Heart left ventricle (tissue), 16 donors: ENCODE measurements at regions not wholly inside any gene's neighbourhood (a gene's known extent, or its start where the extent isn't known, plus 50 kb on each side); places are given as distances from the start of the nearest gene placed in this dataset.

ENCODE experiments used
- ATAC-seq, 4 donors: fragments of 200-7000 bp; cut with Tn5 transposase; one replicate each; pipeline ENCODE4 v1.9.1; 2020 to 2022; ENCODE audit warnings: moderate library complexity in 4 of 4, mild to moderate bottlenecking in 3 of 4, moderate number of reproducible peaks in 1 of 4
- DNase-seq, 5 donors: peaks; one replicate each; pipeline ENCODE4 v3.0.0-alpha.2; 2020
- H3K27ac ChIP-seq, 12 donors: fragments of 200-600 bp; sonication (generic) in 4 of 12; one replicate each; pipeline versions ENCODE4 v1.5.0 to v1.8.0; 2016 to 2022; ENCODE audit warnings: mild to moderate bottlenecking in 2 of 12
- H3K27me3 ChIP-seq, 9 donors: fragments of 200-600 bp; sonication (generic) in 2 of 9; one replicate each; pipeline versions ENCODE4 v1.5.1 to v1.8.0; 2016 to 2022; ENCODE audit warnings: mild to moderate bottlenecking in 3 of 9
- H3K36me3 ChIP-seq, 9 donors: fragments of 200-600 bp; sonication (generic) in 2 of 9; one replicate each; pipeline versions ENCODE4 v1.5.0 to v1.8.0; 2018 to 2022; ENCODE audit warnings: mild to moderate bottlenecking in 2 of 9
- H3K4me1 ChIP-seq, 12 donors: fragments of 200-600 bp; sonication (generic) in 4 of 12; one replicate each; pipeline versions ENCODE4 v1.5.0 to v1.8.0; 2016 to 2022; ENCODE audit warnings: mild to moderate bottlenecking in 3 of 12
- H3K4me3 ChIP-seq, 12 donors: fragments of 200-600 bp; sonication (generic) in 4 of 12; one replicate each; pipeline versions ENCODE4 v1.5.0 to v1.8.0; 2017 to 2022; ENCODE audit warnings: mild to moderate bottlenecking in 9 of 12, moderate library complexity in 4 of 12
- H3K9me3 ChIP-seq, 12 donors: fragments of 200-600 bp; sonication (generic) in 4 of 12; one replicate each; pipeline versions ENCODE4 v1.5.0 to v1.8.0; 2016 to 2022; ENCODE audit warnings: mild to moderate bottlenecking in 1 of 12
- CTCF ChIP-seq, 12 donors: fragments of 200-600 bp; sonication (generic) in 4 of 12; IDR thresholded peaks; one replicate each; pipeline versions ENCODE4 v1.5.0 to v1.8.0; 2018 to 2022; ENCODE audit warnings: antibody characterized with exemption in 12 of 12, mild to moderate bottlenecking in 5 of 12
- POLR2A ChIP-seq, 2 donors: fragments of 450-650 bp; IDR thresholded peaks; one replicate each; pipeline ENCODE4 v1.6.1; 2017; ENCODE audit warnings: antibody characterized with exemption in 2 of 2, mild to moderate bottlenecking in 2 of 2, moderate library complexity in 2 of 2
- WGBS, 4 donors: extraction: QIAGEN DNeasy Blood & Tissue Kit in 2 of 4; methylation state at CpG; one replicate each; pipeline versions ENCODE4 v1.1.5 to v1.1.7; 2013 to 2018; 5-methylcytosine and 5-hydroxymethylcytosine counted together
- intact Hi-C, 10 donors: fragments of 100-400 bp; cut with DNase I; formaldehyde crosslinking; loops; one replicate each; pipeline versions ENCODE4 v1.11.1 to v1.14.2; 2022
- donor health status: ischemic (EF 13 %, LVEDD 7.1; RV severe dilation, severe dysfunction).
- donor health status: healthy with polysubstance abuse.
- donor health status: DM: no; HTN: yes; CAD: no.
- donor health status: DM: no; HTN: no; CAD: no.
- donor health status: ischemic (EF 25% LVEDD 6.9; RV normal size, moderate dysfunction).
- donor health status: ischemic (EF 25% LVEDD 5.7; RV mildly dilated, moderate dysfunction).
- donor health status: healthy.
- donor health status: DM: yes; HTN: yes; CAD: no.
- donor health status: ischemic (EF 35%, LVEDD 5.7; RV mildly dilated, moderate dysfunction).
- donor health status: nonischemic (EF 11% LVEDD 7.7; RV severe dilation, severe dysfunction).
- donor health status: DM: yes; HTN: yes; CAD: no.
- donor health status: PGD.
- donor health status: ischemic (EF 29% LVEDD 5.4; RV normal size, mild dysfunction).
- donor health status: nonischemic (EF 23%, LVEDD 6.1; RV moderate dilation, normal function).

- H3K27ac ChIP-seq = no peak overlapping the region
- no peak for DNase-seq
- no peaks in the 10 kb centered on the region for H3K27me3 ChIP-seq
- ATAC-seq = no peak
- intact Hi-C loops = no loop called here
- H3K36me3 ChIP-seq = no peaks in the 10 kb centered on the region
- peaks cover 0 to 10% (median 2%) of the 10 kb centered on the region in 12 donors for H3K4me1 ChIP-seq
- no peak overlapping the region for H3K4me3 ChIP-seq
- whole genome bisulfite sequencing, 4 donors = 59 to 73% (median 68%) methylated on average over 2 of the region's 2 CpGs
- no peak for TF ChIP-seq CTCF (IDR thresholded peaks at IDR 0.05)
- H3K9me3 ChIP-seq = no peaks in the 10 kb centered on the region
Measured at GRCh38 chr9:108188976-108189375, 666.8 kb downstream of the ACTL7B start.

- Histone ChIP-seq H3K27ac (no peak overlapping the region), H3K9me3 (no peaks in the 10 kb centered on the region), H3K27me3 (no peaks in the 10 kb centered on the region), H3K4me3 (no peak overlapping the region), H3K4me1 (peaks cover 0 to 10% (median 2%) of the 10 kb centered on the region in 12 donors), H3K36me3 (no peaks in the 10 kb centered on the region)
- DNase-seq (no peak), ATAC-seq (no peak)
- TF ChIP-seq CTCF (IDR thresholded peaks at IDR 0.05) (no peak), POLR2A (IDR thresholded peaks at IDR 0.05) (no peak)
- WGBS, 4 donors = 84 to 90% (median 87%) methylated on average over 2 of the region's 2 CpGs
- intact Hi-C loops = no loop called here
Measured at GRCh38 chr9:108188482-108188881, 667.3 kb downstream of the ACTL7B start.

- no peaks in the 10 kb centered on the region for H3K36me3 ChIP-seq
- ATAC-seq = peak; percentile 71 to 88 (median 80)
- H3K9me3 ChIP-seq = no peaks in the 10 kb centered on the region
- 56 to 85% (median 78%) methylated on average over 3 of the region's 3 CpGs for WGBS, 4 donors
- TF ChIP-seq POLR2A (IDR thresholded peaks at IDR 0.05) = no peak
- no peak for TF ChIP-seq CTCF (IDR thresholded peaks at IDR 0.05)
- peaks cover 0 to 10% (median 4%) of the 10 kb centered on the region in 12 donors for H3K4me1 ChIP-seq
- H3K27me3 ChIP-seq = no peaks in the 10 kb centered on the region
- H3K27ac ChIP-seq = peak overlapping the region in 1 of 12 donors; percentile 5
- H3K4me3 ChIP-seq = no peak overlapping the region
- DNase-seq = peak; percentile 28 to 78 (median 63)
- intact Hi-C loops = no loop called here
Measured at GRCh38 chr9:108186642-108187395, 669.0 kb downstream of the ACTL7B start.

- no peak overlapping the region for H3K4me3 ChIP-seq
- TF ChIP-seq CTCF (IDR thresholded peaks at IDR 0.05) (no peak), POLR2A (IDR thresholded peaks at IDR 0.05) (no peak)
- no peak for DNase-seq
- peaks cover 0 to 10% (median 4%) of the 10 kb centered on the region in 12 donors for H3K4me1 ChIP-seq
- H3K27ac ChIP-seq = no peak overlapping the region
- ATAC-seq = no peak
- 76 to 89% (median 88%) methylated on average over 5 of the region's 5 CpGs for WGBS, 4 donors
- no peaks in the 10 kb centered on the region for H3K36me3 ChIP-seq
- H3K9me3 ChIP-seq = no peaks in the 10 kb centered on the region
- H3K27me3 ChIP-seq = no peaks in the 10 kb centered on the region
- intact Hi-C loops = no loop called here
Measured at GRCh38 chr9:108185613-108186012, 670.2 kb downstream of the ACTL7B start.
